ENCODE measurements at regions not wholly inside any gene's neighbourhood (a gene's known extent, or its start where the extent isn't known, plus 50 kb on each side); places are given as distances from the start of the nearest gene placed in this dataset.

GRCh38 chr13:53839461-53839860 is 810.8 kb downstream of the OLFM4 start:
- H3K9me3 ChIP-seq (ENCODE audit: control insufficient read depth, low read depth, low read length), result no peaks in the 10 kb centered on the region
- no peak overlapping the region for H3K27ac ChIP-seq (ENCODE audit: insufficient read length, low read depth, low read length)
- Mint-ChIP-seq H3K36me3 (ENCODE audit: insufficient read depth in 1 of 3, low read depth in 3 of 3) (peaks cover 0 to 8% (median 2%) of the 10 kb centered on the region in 3 experiments; a peak in 3 of 7 replicates), H3K27me3 (ENCODE audit: low read depth) (no peaks in the 10 kb centered on the region), H3K4me1 (no peaks in the 10 kb centered on the region), H3K4me3 (no peak overlapping the region), H3K27ac (no peak overlapping the region), H3K9me3 (peaks cover 0 to 7% of the 10 kb centered on the region in 2 experiments; a peak in 3 of 5 replicates)
- H4K20me1 ChIP-seq (ENCODE audit: control insufficient read depth, insufficient read depth, insufficient read length), result no peaks in the 10 kb centered on the region
- no peaks in the 10 kb centered on the region for H3K27me3 ChIP-seq (ENCODE audit: insufficient read depth, low read length)
- no peak overlapping the region for H4K8ac ChIP-seq (replicated peaks; ENCODE audit: insufficient read length, low read depth, low read length)
- H3K79me1 ChIP-seq (ENCODE audit: insufficient read depth, low read depth, low read length, poor library complexity, severe bottlenecking), result no peaks in the 10 kb centered on the region
- no peak overlapping the region for H4K5ac ChIP-seq (ENCODE audit: insufficient read length, low read depth, low read length)
- H2AFZ ChIP-seq (ENCODE audit: low read length), result no peak overlapping the region
- no peak overlapping the region for H3K14ac ChIP-seq (ENCODE audit: insufficient read depth, low read length)
- no peak overlapping the region for H2BK120ac ChIP-seq (ENCODE audit: low read depth, low read length, poor library complexity, severe bottlenecking)
- H3K4me1 ChIP-seq (ENCODE audit: insufficient read depth, low read length), result no peaks in the 10 kb centered on the region
- no peak overlapping the region for H4K91ac ChIP-seq (ENCODE audit: insufficient read length, low read depth, low read length)
- no peak for DNase-seq
- no peak overlapping the region for H3K23ac ChIP-seq (ENCODE audit: insufficient read length, low read depth, low read length)
- H2BK15ac ChIP-seq (ENCODE audit: low read depth, low read length), result no peak overlapping the region
- H3K4ac ChIP-seq (ENCODE audit: low read depth, low read length), result no peak overlapping the region
- H3K79me2 ChIP-seq (ENCODE audit: insufficient read depth, low read length), result no peaks in the 10 kb centered on the region
- H3K18ac ChIP-seq (ENCODE audit: insufficient read length, low read depth, low read length), result no peak overlapping the region
- H3K23me2 ChIP-seq (ENCODE audit: insufficient read length, low read depth, low read length, poor library complexity, severe bottlenecking), result no peaks in the 10 kb centered on the region
- H3K9ac ChIP-seq (ENCODE audit: extremely low read depth, insufficient read length, low read length), result no peak overlapping the region
- no peak overlapping the region for H2AK5ac ChIP-seq (ENCODE audit: insufficient read length, low read length)
- no peak overlapping the region for H3K56ac ChIP-seq (ENCODE audit: insufficient read length, low read depth, low read length)
- no peak overlapping the region for H2BK20ac ChIP-seq (ENCODE audit: low read depth, low read length, poor library complexity, severe bottlenecking)
- no peak for TF ChIP-seq CTCF (conservative IDR thresholded peaks at IDR 0.05)
- H2BK5ac ChIP-seq (ENCODE audit: insufficient read length, low read length), result no peak overlapping the region
- H3K4me2 ChIP-seq (ENCODE audit: insufficient read depth, insufficient read length, low read length), result no peak overlapping the region
- no peak overlapping the region for H2BK12ac ChIP-seq (ENCODE audit: insufficient read length, low read depth, low read length)
- H3T11ph ChIP-seq (ENCODE audit: low read length), result no peak overlapping the region

Measured in H9 (cell line).